Ovary (tissue), 7 donors: ENCODE measurements at regions not wholly inside any gene's neighbourhood (a gene's known extent, or its start where the extent isn't known, plus 50 kb on each side); places are given as distances from the start of the nearest gene placed in this dataset.

Experiments
- DNase-seq, 5 donors: peaks; one replicate each; pipeline ENCODE4 v3.0.0-alpha.2; 2019 to 2020
- H3K27ac ChIP-seq, 2 donors: fragments of 200-600 bp; one replicate each; pipeline versions ENCODE4 v1.5.1 to v1.8.0; 2019 to 2022
- H3K27me3 ChIP-seq: fragments of 200-600 bp; one replicate; pipeline ENCODE4 v1.8.0; 2022
- H3K36me3 ChIP-seq: fragments of 200-600 bp; sonication (generic); one replicate; pipeline ENCODE4 v1.5.1; 2019
- H3K4me1 ChIP-seq: one replicate; pipeline ENCODE4 v1.8.1; 2013; ENCODE audit warnings: mild to moderate bottlenecking, moderate library complexity; ENCODE audit not compliant: insufficient read depth
- H3K4me3 ChIP-seq: fragments of 200-600 bp; sonication (generic); one replicate; pipeline ENCODE4 v1.5.1; 2017
- H3K9me3 ChIP-seq, 2 donors: fragments of 200-600 bp in 1 of 2; sonication (generic) in 1 of 2; one replicate each; pipeline versions ENCODE4 v1.5.1 to v1.8.1; 2013 to 2019; ENCODE audit warnings: mild to moderate bottlenecking in 1 of 2, moderate library complexity in 1 of 2
- EP300 ChIP-seq: sonication (generic); formaldehyde crosslinking; IDR thresholded peaks from one replicate; pipeline ENCODE4 v1.6.1; 2017; ENCODE audit warnings: antibody characterized with exemption
- POLR2A ChIP-seq: fragments of 450-650 bp; IDR thresholded peaks from one replicate; pipeline ENCODE4 v1.6.1; 2017; ENCODE audit warnings: antibody characterized with exemption, mild to moderate bottlenecking, moderate library complexity
- WGBS, 3 donors: extraction: QIAGEN DNeasy Blood & Tissue Kit in 1 of 3; methylation state at CpG; one replicate each; pipeline versions ENCODE4 v1.1.5 to v1.1.7; 2013 to 2017; 5-methylcytosine and 5-hydroxymethylcytosine counted together
- intact Hi-C, 4 donors: fragments of 100-400 bp; cut with DNase I; formaldehyde crosslinking; loops; one replicate each; pipeline versions ENCODE4 v1.11.0 to v1.15.1; 2022 to 2023
- TF ChIP-seq, protein P1 (sequence below), 3 donors: fragments of 450-650 bp in 2 of 3; fragments of 200-600 bp in 1 of 3; IDR thresholded peaks; one replicate each; pipeline versions ENCODE4 v1.5.1 to v1.8.0; 2016 to 2022; ENCODE audit warnings: antibody characterized with exemption in 3 of 3, mild to moderate bottlenecking in 1 of 3
- donor health status: DM: no; HTN: no; CAD: no; lungs with moderate emphysema.
- donor health status: DM: no; HTN: no; CAD: no.
- donor health status: Bipolar disorder and iron deficiency.
- donor health status: DM: no; HTN: no; CAD: no.
- donor health status: DM: yes; HTN: yes; CAD: no.

GRCh38 chr2:13542642-13543041 is 825.9 kb downstream of the TRIB2 start:
- Histone ChIP-seq H3K36me3 (no peaks in the 10 kb centered on the region), H3K4me1 (peaks cover 2% of the 10 kb centered on the region), H3K9me3 (no peaks in the 10 kb centered on the region), H3K27ac (no peak overlapping the region), H3K4me3 (no peak overlapping the region), H3K27me3 (no peaks in the 10 kb centered on the region)
- 86 to 93% (median 91%) methylated on average over 5 of the region's 5 CpGs for WGBS, 3 donors
- DNase-seq = no peak
- TF ChIP-seq, protein P1, sequence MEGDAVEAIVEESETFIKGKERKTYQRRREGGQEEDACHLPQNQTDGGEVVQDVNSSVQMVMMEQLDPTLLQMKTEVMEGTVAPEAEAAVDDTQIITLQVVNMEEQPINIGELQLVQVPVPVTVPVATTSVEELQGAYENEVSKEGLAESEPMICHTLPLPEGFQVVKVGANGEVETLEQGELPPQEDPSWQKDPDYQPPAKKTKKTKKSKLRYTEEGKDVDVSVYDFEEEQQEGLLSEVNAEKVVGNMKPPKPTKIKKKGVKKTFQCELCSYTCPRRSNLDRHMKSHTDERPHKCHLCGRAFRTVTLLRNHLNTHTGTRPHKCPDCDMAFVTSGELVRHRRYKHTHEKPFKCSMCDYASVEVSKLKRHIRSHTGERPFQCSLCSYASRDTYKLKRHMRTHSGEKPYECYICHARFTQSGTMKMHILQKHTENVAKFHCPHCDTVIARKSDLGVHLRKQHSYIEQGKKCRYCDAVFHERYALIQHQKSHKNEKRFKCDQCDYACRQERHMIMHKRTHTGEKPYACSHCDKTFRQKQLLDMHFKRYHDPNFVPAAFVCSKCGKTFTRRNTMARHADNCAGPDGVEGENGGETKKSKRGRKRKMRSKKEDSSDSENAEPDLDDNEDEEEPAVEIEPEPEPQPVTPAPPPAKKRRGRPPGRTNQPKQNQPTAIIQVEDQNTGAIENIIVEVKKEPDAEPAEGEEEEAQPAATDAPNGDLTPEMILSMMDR (IDR thresholded peaks at IDR 0.05) = no peak
- TF ChIP-seq EP300 (no peak), POLR2A (no peak)
- intact Hi-C loops = no loop called here

DNA sequence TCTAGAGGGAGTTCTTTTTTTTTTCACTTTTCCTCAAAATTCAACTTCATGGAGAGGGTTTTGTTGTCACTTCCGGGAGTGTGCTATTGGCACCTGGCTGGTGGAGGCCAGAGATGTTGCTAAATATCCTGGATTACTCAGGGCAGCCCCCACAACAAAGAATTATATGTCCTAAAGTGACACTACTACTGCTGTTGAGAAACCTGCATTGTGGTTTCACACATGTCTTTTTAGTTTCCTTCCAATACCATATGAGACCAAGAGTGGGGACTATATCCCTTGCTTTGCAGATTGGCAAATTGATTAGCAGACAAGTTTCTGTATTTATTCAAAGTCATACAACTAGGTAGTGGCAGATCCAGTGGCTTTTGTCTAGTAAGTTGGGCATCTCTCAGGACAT is 826.8 kb downstream of the TRIB2 start:
- Histone ChIP-seq H3K27me3 (no peaks in the 10 kb centered on the region), H3K9me3 (no peaks in the 10 kb centered on the region), H3K36me3 (no peaks in the 10 kb centered on the region), H3K4me1 (peaks cover 2% of the 10 kb centered on the region), H3K4me3 (no peak overlapping the region), H3K27ac (no peak overlapping the region)
- intact Hi-C loops = no loop called here
- no peak for DNase-seq
- TF ChIP-seq EP300 (no peak), POLR2A (no peak)
- TF ChIP-seq, protein P1 (IDR thresholded peaks at IDR 0.05) = no peak
- 79 to 83% (median 79%) methylated on average over 1 of the region's 1 CpG for WGBS, 3 donors

DNA sequence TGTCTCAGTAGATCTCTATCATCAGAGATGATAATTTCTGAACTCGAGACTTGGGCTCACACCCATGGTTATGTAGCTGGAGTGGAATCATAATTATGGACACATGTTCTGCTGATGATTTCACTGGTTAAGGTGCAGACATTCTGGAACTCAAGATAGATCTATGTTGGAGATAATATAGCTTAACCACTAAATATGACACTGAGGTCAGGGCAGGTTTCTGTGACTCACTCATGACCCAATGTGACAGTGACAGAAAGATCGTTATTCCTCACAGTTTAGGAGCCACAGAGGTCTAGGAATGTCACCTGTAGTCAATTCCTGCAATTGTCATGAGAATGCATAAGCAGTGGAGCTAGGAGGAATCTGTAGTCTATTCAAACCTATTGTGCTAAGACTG is 828.6 kb downstream of the TRIB2 start:
- intact Hi-C loops = no loop called here
- 68 to 85% (median 81%) methylated on average over 2 of the region's 2 CpGs for WGBS, 3 donors
- H3K4me3 ChIP-seq = no peak overlapping the region
- no peaks in the 10 kb centered on the region for H3K36me3 ChIP-seq
- H3K4me1 ChIP-seq = peaks cover 2% of the 10 kb centered on the region
- H3K27ac ChIP-seq = no peak overlapping the region
- TF ChIP-seq POLR2A (no peak), EP300 (no peak)
- TF ChIP-seq, protein P1 (IDR thresholded peaks at IDR 0.05) = no peak
- H3K27me3 ChIP-seq = no peaks in the 10 kb centered on the region
- no peaks in the 10 kb centered on the region for H3K9me3 ChIP-seq
- no peak for DNase-seq

DNA sequence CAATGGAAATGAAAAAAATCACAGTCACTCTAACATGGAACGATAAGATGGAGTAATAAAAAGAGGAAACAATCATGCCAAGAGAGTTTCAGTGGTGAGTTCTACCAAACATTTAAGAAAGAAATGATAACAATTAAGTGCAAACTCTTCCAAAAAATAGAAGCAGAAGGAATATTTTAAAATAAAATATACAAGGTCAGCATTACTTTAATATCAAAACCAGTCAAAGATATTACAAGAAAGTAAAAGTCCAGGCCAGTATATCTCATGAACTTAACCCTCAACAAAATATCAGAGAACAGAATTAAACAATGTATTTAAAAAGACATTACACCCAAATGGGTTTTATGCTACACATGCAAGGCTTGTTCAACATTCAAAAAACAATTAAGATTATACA is 829.4 kb downstream of the TRIB2 start:
- Histone ChIP-seq H3K4me3 (no peak overlapping the region), H3K27me3 (no peaks in the 10 kb centered on the region), H3K36me3 (no peaks in the 10 kb centered on the region), H3K4me1 (peaks cover 2% of the 10 kb centered on the region), H3K27ac (no peak overlapping the region), H3K9me3 (no peaks in the 10 kb centered on the region)
- no peak for DNase-seq
- intact Hi-C loops = no loop called here
- WGBS, 3 donors = 4 to 48% (median 11%) methylated on average over 1 of the region's 1 CpG
- TF ChIP-seq EP300 = no peak
- no peak for TF ChIP-seq POLR2A
- TF ChIP-seq, protein P1 (IDR thresholded peaks at IDR 0.05) = no peak
